ENCODE measurements at regions not wholly inside any gene's neighbourhood (a gene's known extent, or its start where the extent isn't known, plus 50 kb on each side); places are given as distances from the start of the nearest gene placed in this dataset.
A peak's percentile ranks its signal among the peaks of the same experiment; 100 is the strongest.
"Not testable (repeated sequence)": the region's sequence is repeated elsewhere in the genome, so short reads cannot be mapped to it uniquely, and the experiment has no call there.

DNA sequence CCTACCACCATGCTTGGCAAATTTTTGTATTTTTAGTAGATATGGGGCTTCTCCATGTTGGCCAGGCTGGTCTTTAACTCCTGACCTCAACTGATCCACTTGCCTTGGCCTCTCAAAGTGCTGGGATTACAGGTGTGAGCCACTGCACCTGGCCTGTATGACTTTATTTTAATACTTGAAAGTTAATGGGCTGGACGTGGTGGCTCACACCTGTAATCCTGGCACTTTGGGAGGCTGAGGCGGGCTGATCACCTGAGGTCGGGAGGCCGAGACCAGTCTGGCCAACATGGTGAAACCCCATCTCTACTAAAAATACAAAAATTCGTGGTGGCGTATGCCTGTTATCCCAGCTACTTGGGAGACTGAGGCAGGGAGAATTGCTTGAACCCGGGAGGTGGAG, 105.9 kb upstream of the TPTE start:
- ATAC-seq (replicated peaks in 1 of 2); H3K4me1 Mint-ChIP-seq (ENCODE audit: low read depth): not testable (repeated sequence)

DNA sequence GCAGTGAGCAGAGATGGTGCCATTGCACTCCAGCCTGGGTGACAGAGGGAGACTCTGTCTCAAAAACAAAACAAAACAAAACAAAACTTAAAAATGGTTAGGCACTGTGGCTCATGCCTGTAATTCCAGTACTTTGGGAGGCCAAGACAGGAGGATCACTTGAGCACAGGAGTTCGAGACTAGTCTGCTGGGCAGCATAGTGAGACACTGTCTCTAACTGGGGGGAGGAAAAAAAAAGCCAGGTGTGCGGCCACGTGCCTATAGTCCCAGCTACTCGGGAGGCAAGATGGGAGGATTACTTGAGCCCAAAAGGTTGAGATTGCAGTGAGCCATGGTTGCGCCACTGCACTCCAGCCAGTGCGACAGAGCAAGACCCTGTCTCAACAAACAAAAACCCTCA, 105.5 kb upstream of the TPTE start:
- not testable (repeated sequence) for H3K27ac Mint-ChIP-seq; H3K4me1 Mint-ChIP-seq (ENCODE audit: low read depth); DNase-seq; H3K36me3 Mint-ChIP-seq (ENCODE audit: insufficient read depth in 2 of 2); H3K27me3 Mint-ChIP-seq (ENCODE audit: low read depth); H3K4me3 Mint-ChIP-seq; H3K9me3 Mint-ChIP-seq
- ATAC-seq (replicated peaks in 1 of 2), result peak in 1 of 2 donors; percentile 27

More for the DNA sequence above, 105.9 kb upstream of the TPTE start:
- H3K27ac Mint-ChIP-seq; H3K27me3 Mint-ChIP-seq (ENCODE audit: low read depth); H3K4me3 Mint-ChIP-seq; H3K36me3 Mint-ChIP-seq (ENCODE audit: insufficient read depth in 2 of 2); H3K9me3 Mint-ChIP-seq; DNase-seq: not testable (repeated sequence)

DNA sequence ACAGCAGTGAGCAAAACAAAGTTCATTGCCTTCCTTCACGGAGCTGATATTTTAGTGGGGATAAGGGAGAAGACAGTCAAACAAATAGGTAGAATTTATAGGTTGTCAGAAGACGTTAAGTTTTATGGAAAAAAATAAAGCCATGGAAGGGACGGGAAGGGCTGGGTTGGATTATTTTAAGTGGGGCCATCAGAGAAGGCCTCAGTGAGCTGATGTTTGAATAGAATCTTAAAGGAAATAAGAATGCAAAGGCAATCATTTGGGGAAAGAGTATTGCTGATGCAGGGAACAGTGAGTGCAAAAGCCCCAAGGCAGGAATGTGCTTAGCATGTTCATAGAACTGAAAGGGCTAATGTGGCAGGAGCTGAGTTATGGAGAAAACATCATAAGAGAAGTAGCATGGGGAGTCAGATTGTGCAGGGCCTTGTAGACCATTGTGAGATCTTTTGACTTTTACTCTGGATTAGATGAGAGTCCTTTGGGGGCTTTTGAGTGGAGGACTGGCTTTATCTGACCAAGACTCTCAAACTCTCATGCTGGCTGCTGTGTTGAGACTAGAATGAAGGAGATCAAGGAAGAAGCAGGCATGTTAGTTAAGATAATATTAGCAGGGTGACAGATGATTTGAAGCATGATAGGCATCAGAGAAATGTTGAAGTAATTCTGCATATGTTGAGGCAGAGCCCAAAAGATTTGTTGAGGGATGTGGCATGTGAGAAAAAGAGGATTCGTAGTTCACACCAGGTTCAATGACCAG, 104.5 kb upstream of the TPTE start:
- H3K4me1 Mint-ChIP-seq (ENCODE audit: low read depth); H3K9me3 Mint-ChIP-seq; ATAC-seq (replicated peaks in 1 of 2); H3K27ac Mint-ChIP-seq; H3K27me3 Mint-ChIP-seq (ENCODE audit: low read depth); H3K36me3 Mint-ChIP-seq (ENCODE audit: insufficient read depth in 2 of 2); DNase-seq; H3K4me3 Mint-ChIP-seq: not testable (repeated sequence)

DNA sequence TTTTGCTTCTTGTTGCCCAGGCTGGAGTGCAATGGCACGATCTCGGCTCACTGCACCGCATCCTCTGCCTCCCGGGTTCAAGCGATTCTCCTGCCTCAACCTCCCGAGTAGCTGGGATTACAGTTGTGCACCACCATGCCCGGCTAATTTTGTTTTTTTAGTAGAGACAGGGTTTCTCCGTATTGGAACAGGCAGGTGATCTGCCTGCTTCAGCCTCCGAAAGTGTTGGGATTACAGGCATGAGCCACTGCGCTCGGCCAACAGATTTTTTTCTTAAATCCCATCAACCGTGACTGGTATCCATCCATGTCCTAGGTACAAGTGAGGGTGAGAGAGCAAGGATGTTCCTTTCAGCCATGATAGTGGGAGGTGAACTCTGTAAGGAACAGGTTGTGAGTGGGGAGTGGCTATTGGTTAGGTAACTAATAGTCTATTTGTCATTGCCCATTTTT, 103.8 kb upstream of the TPTE start:
- H3K27ac Mint-ChIP-seq; H3K4me1 Mint-ChIP-seq (ENCODE audit: low read depth); H3K9me3 Mint-ChIP-seq; H3K4me3 Mint-ChIP-seq; H3K36me3 Mint-ChIP-seq (ENCODE audit: insufficient read depth in 2 of 2); H3K27me3 Mint-ChIP-seq (ENCODE audit: low read depth); DNase-seq: not testable (repeated sequence)
- ATAC-seq (replicated peaks in 1 of 2), result peak in 1 of 2 donors; percentile 22

DNA sequence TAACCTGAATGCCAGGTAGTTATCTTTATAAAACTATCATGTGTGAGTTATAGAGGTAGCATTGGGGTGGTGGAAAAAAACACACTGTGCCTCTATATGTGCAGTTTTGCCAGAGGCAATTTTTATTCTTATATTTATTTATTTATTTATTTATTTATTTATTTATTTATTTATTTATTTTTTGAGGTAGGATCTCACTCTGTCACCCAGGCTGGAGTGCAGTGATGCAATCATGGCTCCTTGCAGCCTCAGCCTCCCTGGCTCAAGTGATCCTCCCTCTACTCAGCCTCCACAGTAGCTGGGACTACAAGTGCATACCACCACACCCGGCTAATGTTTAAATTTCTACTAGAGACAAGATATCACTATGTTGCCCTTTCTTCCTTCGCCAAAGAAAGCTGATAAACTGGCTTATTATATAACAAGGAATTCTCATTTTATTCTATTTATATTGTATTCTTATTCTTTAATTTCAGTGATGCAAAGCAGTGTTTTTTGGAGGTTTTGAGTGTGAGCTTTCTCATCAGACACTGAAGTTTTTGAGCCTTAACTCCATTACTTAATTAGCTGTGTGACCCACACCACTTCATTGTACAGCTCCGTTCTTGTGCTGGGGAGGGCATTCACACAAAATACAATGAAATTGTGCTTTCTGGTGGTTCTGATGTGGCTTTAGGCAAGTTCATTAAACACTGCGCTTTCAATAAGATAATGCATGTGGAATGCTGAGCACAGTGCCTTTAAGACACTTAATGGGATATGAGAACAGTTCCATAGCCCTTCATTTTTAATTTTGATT, 102.9 kb upstream of the TPTE start:
- H3K36me3 Mint-ChIP-seq (ENCODE audit: insufficient read depth in 2 of 2); H3K27me3 Mint-ChIP-seq (ENCODE audit: low read depth); ATAC-seq (replicated peaks in 1 of 2); H3K9me3 Mint-ChIP-seq; H3K27ac Mint-ChIP-seq; H3K4me3 Mint-ChIP-seq; DNase-seq; H3K4me1 Mint-ChIP-seq (ENCODE audit: low read depth): not testable (repeated sequence)

DNA sequence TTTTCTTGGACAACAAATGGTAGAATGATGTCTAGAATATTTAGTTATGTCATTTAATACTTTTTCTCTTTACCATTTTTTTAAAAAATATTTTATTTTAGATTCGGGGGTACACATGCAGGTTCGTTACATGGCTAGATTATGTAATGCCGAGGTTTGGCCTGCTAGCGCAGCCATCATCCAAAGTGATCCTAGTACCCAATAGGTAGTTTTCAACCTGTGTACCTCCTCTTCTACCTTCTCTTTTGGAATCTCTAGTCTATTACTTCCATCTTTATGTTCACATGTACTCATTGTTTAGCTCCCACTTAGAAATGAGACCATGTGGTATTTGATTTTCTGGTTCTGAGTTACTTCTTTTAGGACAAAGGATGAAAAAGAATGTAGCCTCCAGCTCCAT, 100.2 kb upstream of the TPTE start:
- H3K4me1 Mint-ChIP-seq (ENCODE audit: low read depth); H3K4me3 Mint-ChIP-seq; H3K27me3 Mint-ChIP-seq (ENCODE audit: low read depth); DNase-seq; H3K36me3 Mint-ChIP-seq (ENCODE audit: insufficient read depth in 2 of 2); ATAC-seq (replicated peaks in 1 of 2); H3K27ac Mint-ChIP-seq; H3K9me3 Mint-ChIP-seq: not testable (repeated sequence)

DNA sequence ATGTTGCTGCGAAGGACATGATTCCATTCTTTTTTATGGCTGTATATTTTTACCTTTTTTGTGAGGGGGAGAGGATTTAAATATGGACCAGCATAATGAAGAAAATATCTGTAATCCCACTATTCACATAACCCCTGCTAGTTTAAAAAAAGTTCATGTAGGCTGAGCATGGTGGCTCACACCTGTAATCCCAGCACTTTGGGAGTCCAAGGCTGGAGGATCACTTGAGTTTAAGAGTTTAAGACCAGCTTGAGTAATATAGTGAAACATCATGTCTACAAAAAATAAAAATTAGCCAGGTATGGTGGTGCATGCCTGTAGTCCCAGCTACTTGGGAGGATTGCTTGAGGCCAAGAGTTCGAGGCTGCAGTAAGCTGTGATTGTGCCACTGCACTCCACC, 99.8 kb upstream of the TPTE start:
- H3K4me1 Mint-ChIP-seq (ENCODE audit: low read depth); H3K27ac Mint-ChIP-seq; ATAC-seq (replicated peaks in 1 of 2); H3K27me3 Mint-ChIP-seq (ENCODE audit: low read depth); H3K4me3 Mint-ChIP-seq; H3K9me3 Mint-ChIP-seq; DNase-seq; H3K36me3 Mint-ChIP-seq (ENCODE audit: insufficient read depth in 2 of 2): not testable (repeated sequence)

DNA sequence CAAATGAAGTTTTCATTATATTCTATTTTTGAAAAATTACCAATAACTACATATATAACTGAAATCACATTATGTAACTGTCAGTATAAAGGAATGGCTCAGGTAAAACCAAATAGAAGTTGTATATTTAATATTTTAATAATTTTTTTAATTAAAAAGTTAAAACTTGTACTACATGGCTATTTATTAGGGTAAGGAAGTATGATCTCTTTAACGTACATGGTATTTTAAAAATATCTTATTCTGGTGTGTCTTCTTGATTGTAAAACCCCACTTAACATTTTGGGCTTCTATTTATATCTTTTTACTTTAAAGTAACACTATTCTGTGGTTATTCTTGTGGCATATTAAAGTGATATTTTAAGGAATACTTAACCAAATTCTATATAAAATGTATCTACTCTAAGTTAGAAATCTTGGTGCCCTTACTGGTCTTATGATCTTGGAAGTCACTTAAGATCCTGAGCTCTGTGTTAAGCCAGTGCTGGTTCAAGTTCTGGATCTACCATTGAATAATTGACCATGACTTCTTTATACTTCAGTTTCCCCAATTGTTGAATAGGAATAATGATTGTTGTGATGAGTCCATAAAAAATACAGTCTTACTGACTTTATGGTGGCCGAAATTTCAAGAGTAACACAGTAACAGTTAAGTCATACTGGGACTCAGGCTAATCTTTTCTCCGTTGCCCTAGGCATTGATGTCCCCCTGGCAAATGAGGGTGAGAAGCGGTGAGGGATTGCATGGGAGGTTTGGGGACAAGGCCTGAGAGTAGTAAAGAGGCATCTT, 97.1 kb upstream of the TPTE start:
- ATAC-seq (replicated peaks in 1 of 2); H3K4me1 Mint-ChIP-seq (ENCODE audit: low read depth); H3K4me3 Mint-ChIP-seq; H3K9me3 Mint-ChIP-seq; H3K27ac Mint-ChIP-seq; H3K27me3 Mint-ChIP-seq (ENCODE audit: low read depth); H3K36me3 Mint-ChIP-seq (ENCODE audit: insufficient read depth in 2 of 2); DNase-seq: not testable (repeated sequence)

DNA sequence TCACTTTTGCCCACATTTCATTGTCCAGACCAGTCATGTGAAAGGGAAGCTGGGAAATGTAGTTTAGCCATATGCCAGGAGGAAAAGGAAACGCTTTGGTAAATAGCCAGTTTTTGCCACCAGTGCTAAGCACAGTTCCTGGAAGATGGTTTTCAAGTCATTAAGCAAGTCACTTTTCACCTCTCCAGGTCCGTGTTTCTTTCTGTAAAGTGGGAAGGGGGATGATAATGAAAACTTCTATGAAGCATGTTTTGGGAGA, 96.6 kb upstream of the TPTE start:
- not testable (repeated sequence) for H3K4me1 Mint-ChIP-seq (ENCODE audit: low read depth); H3K36me3 Mint-ChIP-seq (ENCODE audit: insufficient read depth in 2 of 2); H3K4me3 Mint-ChIP-seq; DNase-seq; H3K27me3 Mint-ChIP-seq (ENCODE audit: low read depth); H3K27ac Mint-ChIP-seq; H3K9me3 Mint-ChIP-seq; ATAC-seq (replicated peaks in 1 of 2)

DNA sequence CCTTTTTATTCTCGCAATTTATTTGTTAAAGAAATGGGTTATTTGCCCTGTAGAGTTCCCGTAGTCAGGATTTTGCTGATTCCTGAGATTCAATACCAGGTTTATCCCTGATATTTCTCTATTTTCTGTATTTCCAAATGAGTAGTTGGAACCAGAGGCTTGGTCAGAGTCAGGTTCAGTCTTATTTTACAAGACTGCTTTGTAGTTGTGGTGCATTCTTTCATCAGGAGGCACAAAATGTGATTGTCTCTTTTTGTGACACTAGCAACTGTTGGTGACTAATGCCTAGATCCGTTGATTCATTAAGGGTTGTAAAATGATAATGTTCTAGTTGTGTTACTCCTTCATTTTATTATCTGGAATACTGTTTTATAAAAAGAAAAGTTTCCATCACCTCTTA, 95.5 kb upstream of the TPTE start:
- H3K27me3 Mint-ChIP-seq (ENCODE audit: low read depth), result no peaks in the 10 kb centered on the region
- no peaks in the 10 kb centered on the region for H3K36me3 Mint-ChIP-seq (ENCODE audit: insufficient read depth in 2 of 2)

DNA sequence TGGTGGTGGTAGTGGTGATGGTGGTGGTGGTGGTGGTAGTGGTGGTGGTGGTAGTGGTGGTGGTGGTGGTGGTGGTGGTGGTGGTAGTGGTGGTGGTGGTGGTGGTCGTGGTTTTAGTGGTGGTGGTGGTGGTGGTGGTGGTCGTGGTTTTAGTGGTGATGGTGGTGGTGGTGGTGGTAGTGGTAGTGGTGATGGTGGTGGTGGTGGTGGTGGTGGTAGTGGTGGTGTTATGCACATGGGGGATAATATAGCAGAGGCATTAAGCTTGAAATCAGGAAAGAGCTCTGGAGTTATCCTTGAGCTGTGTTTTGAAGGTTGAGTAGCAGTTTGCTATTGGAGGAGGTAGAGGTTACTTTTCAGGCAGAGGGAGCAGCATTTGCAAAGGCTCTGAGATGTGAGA, 94.6 kb upstream of the TPTE start:
- DNase-seq; H3K36me3 Mint-ChIP-seq (ENCODE audit: insufficient read depth in 2 of 2); H3K4me3 Mint-ChIP-seq; H3K9me3 Mint-ChIP-seq; ATAC-seq (replicated peaks in 1 of 2); H3K27ac Mint-ChIP-seq; H3K4me1 Mint-ChIP-seq (ENCODE audit: low read depth); H3K27me3 Mint-ChIP-seq (ENCODE audit: low read depth): not testable (repeated sequence)

More for the DNA sequence above, 95.5 kb upstream of the TPTE start:
- ATAC-seq (replicated peaks in 1 of 2) (no peak), DNase-seq (no peak)
- Mint-ChIP-seq H3K4me1 (ENCODE audit: low read depth) (no peaks in the 10 kb centered on the region), H3K27ac (no peak overlapping the region), H3K4me3 (no peak overlapping the region), H3K9me3 (no peaks in the 10 kb centered on the region)

DNA sequence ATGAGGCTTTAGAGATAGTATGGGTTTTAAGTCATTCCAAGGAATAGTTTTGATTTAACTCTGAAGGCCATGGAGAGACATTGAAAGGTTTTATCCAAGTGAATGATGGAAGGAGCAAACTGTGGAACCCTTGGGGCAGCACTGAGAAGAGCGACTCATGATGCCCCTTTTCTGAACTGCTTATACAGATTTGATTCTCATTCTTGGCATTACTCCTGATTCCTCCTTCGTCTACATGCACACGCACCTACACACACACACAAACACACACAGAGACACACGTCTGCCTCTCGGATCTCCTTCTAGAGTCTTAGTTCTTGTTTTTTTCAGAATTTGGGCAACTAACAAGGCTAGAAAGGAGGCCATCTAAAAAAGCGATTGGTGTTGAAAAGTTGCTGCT, 94.1 kb upstream of the TPTE start:
- H3K9me3 Mint-ChIP-seq; H3K36me3 Mint-ChIP-seq (ENCODE audit: insufficient read depth in 2 of 2); H3K27ac Mint-ChIP-seq; H3K4me3 Mint-ChIP-seq; ATAC-seq (replicated peaks in 1 of 2); DNase-seq; H3K27me3 Mint-ChIP-seq (ENCODE audit: low read depth); H3K4me1 Mint-ChIP-seq (ENCODE audit: low read depth): not testable (repeated sequence)

DNA sequence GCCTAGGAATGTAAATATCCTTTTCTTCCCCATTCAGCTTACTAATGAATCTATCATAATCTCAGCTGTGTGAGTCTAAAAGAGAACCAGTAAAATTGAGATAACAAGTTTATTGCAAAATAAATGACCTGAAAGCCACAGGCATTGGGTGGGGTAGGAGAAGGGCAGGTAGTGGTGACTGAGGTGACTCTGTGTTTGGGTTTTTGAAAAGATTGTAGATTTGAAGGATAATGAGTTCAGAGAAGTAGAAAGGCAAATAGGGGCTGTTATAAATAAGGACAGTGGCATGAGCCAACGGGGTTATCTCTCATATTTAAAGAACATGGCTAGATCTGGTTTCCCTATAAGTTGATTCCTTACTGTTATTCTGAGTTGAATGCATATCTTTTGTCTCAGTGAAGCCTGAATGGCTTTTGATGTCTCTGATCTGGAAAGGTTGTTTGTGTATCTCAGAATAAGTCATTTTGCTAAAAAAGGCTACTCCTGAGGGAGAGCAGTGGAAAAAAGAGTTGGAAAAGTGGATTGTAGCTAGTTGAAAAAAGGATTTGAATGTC, 92.3 kb upstream of the TPTE start:
- ATAC-seq (replicated peaks in 1 of 2); H3K4me1 Mint-ChIP-seq (ENCODE audit: low read depth); H3K36me3 Mint-ChIP-seq (ENCODE audit: insufficient read depth in 2 of 2); H3K4me3 Mint-ChIP-seq; DNase-seq; H3K27ac Mint-ChIP-seq; H3K27me3 Mint-ChIP-seq (ENCODE audit: low read depth); H3K9me3 Mint-ChIP-seq: not testable (repeated sequence)
